ENCODE measurements at regions not wholly inside any gene's neighbourhood (a gene's known extent, or its start where the extent isn't known, plus 50 kb on each side); places are given as distances from the start of the nearest gene placed in this dataset.
A peak's percentile ranks its signal among the peaks of the same experiment; 100 is the strongest.

GRCh38 chr6:117168296-117169063 is 96.9 kb upstream of the VGLL2 start:
- no peak for DNase-seq (ENCODE audit: low spot score)

DNA sequence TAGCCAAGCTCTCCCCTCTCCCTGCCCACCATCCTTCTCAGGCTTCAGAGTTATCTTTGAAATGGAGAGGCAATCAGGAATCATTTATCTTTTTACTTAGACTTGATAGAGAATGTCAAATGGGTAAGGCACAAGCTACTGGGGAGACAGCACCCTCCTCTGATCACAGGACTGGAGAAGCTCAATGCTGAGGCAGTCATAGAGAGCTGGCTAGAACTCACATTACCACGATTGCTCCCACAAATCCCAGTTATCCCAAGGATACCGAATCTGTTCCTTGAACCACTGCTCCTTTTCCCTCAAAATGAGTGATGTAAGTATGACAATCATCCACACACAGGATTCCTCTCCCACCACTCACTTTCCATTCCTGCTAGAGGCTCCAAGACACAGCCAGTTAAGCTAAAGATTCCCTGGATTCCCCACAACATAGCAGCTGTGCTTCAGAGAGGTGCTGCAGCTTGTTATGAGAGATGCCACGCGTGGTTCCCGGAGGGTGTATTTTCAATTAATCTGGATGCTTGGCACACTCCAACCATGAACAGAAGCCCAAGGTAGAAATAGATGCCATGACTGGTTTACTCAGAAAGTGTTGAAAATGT is 96.2 kb upstream of the VGLL2 start:
- no peak for DNase-seq (ENCODE audit: low spot score)

DNA sequence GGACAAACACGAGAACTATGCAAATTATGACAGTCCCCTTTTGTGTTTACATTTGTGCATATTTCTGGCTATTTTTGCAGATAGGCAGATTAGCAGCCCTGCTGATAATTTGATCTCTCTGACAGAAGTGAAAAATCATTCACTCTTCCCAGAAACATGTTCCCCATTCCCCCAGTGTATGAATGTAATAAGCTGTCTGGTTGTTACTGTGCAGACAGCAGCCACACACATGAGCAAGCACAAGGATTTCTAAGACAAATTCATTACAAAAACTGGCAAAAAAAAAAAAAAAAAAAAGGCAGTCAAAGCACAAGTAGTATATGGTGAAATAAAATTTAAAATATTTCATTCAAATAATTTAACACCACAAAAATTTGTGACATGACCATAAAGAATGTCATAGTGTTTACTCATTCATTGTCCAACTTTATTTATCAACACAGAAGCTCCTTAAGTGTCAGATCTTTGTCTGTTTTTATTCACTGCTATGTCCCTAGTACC is 95.5 kb upstream of the VGLL2 start:
- DNase-seq (ENCODE audit: low spot score): no peak

DNA sequence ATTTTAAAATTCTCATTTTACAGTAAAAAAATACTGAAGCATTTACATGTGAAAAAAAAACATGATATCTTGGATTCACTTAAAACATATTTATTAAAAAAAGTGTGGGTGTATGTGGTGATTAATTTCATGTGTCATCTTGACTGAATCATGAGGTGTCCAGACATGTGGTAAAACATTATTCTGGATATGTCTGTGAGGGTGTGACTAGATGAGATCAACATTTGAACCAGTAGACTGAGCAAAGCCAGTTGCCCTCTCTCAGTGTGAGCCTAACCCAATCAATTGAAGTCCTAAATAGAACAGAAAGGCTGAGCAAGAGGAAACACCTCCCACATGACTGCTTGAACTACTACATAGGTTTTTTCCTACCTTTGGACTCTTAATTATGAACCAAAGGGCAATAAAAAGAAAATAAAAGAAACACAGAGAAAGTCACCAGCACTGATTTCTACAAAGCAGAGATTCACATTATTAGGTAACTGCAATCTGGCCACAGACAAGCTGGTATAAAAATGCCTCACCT is 90.5 kb upstream of the VGLL2 start:
- peak; percentile 44 for DNase-seq (ENCODE audit: low spot score)

DNA sequence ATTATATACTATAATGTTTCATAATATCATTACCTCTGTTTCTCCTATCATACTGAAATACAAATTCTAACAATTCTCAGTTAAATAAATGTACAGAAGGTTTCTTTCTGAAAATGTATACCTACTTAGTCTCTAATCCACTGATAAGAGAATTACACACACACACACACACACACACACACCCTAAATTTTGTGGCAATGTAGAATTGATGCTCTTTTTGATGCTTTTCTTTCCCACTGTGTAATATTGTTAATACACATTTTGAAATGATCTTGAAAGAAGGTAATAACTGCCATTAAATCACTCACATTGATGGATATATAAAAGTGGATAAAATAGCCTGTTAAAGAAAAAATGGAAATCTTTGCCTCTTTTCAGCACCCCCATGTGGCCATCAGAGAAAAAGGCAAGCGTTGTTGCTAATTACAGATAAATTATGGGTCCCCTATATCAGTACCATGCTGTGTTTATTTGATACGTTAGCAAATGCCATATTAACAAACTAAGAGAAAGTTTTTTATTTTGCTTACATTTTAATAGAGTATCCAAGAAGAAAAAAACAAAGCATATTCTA is 76.6 kb upstream of the VGLL2 start:
- peak; percentile 35 for DNase-seq (ENCODE audit: low spot score)

- DNase-seq (ENCODE audit: low spot score): no peak
These were observed 74.3 kb upstream of the VGLL2 start for GRCh38 chr6:117191009-117191408.

DNA sequence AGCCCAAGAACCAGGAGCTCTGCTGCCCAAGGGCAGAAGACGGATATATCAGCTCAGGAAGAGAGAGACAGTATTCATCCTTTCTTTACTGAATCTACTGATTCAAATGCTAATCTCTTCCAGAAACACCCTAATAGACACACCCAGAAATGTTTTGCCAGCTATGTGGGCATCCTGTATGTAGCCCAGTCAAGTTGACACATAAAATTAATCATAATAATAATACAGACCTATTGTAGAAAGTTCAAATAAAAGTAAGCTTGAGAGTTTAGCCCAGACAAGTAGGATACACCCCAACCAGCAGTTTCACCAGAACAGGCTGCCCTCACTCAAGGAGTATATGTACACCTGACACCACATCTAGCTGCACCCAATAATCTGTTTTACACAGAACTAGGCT is 73.9 kb upstream of the VGLL2 start:
- DNase-seq (ENCODE audit: low spot score): no peak

- no peak for DNase-seq (ENCODE audit: low spot score)
These were observed 71.1 kb upstream of the VGLL2 start for GRCh38 chr6:117194271-117194670.

DNA sequence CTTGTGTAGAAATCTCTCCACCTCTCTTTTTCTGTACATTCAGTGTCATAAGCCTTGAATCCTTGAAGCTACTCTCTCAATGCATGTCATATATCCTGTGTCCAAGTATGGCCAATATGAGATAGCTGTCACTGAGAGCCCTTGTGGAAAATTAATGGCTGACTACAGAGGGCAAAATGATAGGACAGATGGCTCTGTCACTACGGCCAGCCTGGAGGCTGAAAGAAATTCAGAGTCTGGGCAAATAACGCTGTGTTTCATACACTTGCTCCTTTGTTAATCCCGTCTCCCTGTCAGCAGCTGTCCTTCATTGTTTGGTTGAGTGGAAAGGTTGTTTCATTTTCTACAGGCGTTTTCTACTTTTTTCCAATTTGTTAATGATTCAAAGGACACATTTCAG is 70.4 kb upstream of the VGLL2 start:
- no peak for DNase-seq (ENCODE audit: low spot score)

DNA sequence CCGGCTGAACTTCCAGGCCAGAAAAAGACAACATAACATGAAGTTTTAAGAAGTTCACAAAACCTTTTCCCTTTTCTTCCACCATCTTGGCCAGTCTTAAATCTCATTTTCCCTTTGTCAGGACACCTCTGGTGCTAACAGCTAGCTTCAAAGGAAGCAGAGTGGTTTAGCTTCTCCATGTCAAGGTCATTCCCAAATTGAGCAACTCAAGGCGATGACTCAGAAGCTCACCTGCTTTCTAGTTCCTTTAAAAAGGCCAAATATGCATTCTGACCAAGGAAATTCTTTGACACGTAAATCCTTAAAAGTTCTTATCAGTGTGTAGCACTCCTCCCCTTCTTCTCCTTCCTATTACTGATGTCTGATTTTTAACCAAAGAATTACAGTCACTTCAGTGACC is 69.6 kb upstream of the VGLL2 start:
- DNase-seq (ENCODE audit: low spot score): no peak

DNA sequence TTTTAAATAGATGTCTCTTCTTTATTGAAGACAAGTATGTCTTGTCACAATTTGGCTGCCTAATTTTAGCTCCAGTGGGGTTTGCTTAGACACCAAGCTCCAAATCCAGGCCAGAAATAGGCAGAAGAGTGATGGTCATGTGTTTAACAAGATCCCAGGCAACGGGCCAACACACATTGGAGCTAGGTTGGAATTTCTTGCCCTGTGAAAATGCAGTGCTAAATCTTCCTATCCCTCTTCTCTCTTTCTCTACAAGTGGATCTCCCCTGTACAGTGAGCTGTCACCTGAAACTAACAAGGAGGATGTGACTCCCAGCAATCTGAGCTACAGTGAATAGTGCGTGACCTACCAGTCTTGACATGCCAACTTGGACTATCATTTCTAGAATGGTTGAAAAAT is 65.3 kb upstream of the VGLL2 start:
- no peak for DNase-seq (ENCODE audit: low spot score)

GRCh38 chr6:117204903-117205302 is 60.5 kb upstream of the VGLL2 start:
- DNase-seq (ENCODE audit: low spot score): no peak

GRCh38 chr6:117205876-117206275 is 59.5 kb upstream of the VGLL2 start:
- no peak for DNase-seq (ENCODE audit: low spot score)

DNA sequence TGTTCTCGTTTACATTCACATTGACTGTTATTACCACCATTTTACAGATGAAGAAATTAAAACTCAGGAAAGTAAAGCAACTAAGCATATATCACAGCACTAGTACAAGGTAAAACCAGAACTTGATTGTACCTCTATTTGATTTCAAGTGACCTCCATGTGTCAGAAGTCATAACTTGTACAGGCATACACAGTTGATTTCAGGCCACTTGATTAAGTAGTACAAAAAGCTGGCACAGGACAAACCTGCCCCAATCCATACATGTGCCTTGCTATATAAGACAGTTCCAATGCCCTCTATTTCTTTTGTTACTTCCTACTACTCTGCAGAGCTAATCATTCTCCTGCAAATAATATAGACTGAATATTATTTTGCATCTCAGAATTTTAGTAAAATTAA is 58.8 kb upstream of the VGLL2 start:
- DNase-seq (ENCODE audit: low spot score): no peak

GRCh38 chr6:117206944-117207687 is 58.2 kb upstream of the VGLL2 start:
- DNase-seq (ENCODE audit: low spot score): no peak

DNA sequence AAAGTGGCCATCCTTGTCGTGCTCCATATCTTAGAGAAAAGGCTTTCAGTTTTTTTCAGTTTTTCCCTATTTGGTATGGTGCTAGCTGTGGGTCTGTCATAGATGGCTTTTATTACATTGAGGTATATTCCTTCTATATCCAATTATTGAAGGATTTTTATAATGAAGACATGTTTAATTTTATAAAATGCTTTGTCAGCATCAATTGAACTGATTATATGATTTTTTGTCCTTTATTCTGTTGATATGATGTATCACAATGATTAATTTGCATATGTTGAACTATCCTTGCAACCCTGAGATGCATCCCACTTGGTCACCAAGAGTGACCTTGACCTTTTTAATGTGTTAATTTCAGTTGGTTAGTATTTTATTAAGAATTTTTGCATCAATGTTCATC is 55.1 kb upstream of the VGLL2 start:
- no peak for DNase-seq (ENCODE audit: low spot score)

DNA sequence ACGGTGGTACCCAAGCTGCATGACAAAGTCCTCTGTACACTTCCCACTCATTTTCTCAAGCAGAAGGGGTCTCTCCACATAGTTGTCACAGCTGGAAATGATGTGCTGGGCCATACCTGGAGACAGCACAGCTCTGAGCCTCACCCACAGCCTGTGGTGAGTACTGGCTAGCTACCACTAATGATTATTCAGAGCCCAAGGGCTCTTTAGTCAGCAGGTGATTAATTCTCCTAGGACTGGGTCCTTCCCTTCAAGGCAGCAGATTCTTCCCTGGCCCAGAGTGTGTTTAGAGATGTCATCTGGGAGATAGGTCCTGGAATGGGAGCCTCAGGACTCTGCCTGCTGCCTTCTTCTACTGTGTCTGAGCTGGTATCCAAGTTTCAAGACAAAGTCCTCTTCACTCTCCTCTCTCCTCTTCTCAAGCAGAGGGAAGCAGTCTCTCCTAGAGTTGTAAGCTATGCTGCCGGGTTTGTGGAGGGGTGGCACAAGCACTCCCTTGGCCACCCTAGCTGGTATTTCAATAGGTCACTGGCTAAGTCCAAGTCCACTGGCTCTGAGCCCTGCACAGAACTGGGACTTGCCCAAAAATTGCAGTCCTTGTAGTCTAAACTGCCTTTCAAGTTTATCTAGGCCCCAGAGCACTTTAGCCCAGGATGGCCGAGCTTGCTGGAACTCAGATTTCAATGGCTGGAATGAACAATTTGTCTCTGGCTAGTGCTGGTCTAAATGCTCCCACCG is 49.8 kb upstream of the VGLL2 start:
- no peak for DNase-seq (ENCODE audit: low spot score)
